ENCODE measurements at regions not wholly inside any gene's neighbourhood (a gene's known extent, or its start where the extent isn't known, plus 50 kb on each side); places are given as distances from the start of the nearest gene placed in this dataset.
A peak's percentile ranks its signal among the peaks of the same experiment; 100 is the strongest.
"Not testable (repeated sequence)": the region's sequence is repeated elsewhere in the genome, so short reads cannot be mapped to it uniquely, and the experiment has no call there.

GRCh38 chr12:67472539-67472938, 176.0 kb upstream of the DYRK2 start:
- Mint-ChIP-seq H3K36me3 (ENCODE audit: low read depth) (no peaks in the 10 kb centered on the region), H3K4me3 (no peak overlapping the region), H3K27me3 (no peaks in the 10 kb centered on the region), H3K9me3 (no peaks in the 10 kb centered on the region), H3K4me1 (no peaks in the 10 kb centered on the region), H3K27ac (no peak overlapping the region)
- DNase-seq, result no peak
- POLR2A ChIA-PET, result no interaction called here
- CTCF ChIA-PET, result interaction anchor here (1.1 kb wide), 1 partner anchor 9 kb away, joined by 3 read pairs; no protein-coding TSS in a partner anchor

- no peak for DNase-seq
- Mint-ChIP-seq H3K9me3 (no peaks in the 10 kb centered on the region), H3K27ac (no peak overlapping the region), H3K36me3 (ENCODE audit: low read depth) (no peaks in the 10 kb centered on the region), H3K27me3 (no peaks in the 10 kb centered on the region), H3K4me1 (no peaks in the 10 kb centered on the region), H3K4me3 (no peak overlapping the region)
- CTCF ChIA-PET, result no interaction called here
- POLR2A ChIA-PET, result no interaction called here
Observed at GRCh38 chr12:67474934-67475620, 173.5 kb upstream of the DYRK2 start.

- no peaks in the 10 kb centered on the region for H3K27me3 Mint-ChIP-seq
- no peaks in the 10 kb centered on the region for H3K36me3 Mint-ChIP-seq (ENCODE audit: low read depth)
- no peak overlapping the region for H3K4me3 Mint-ChIP-seq
- no peaks in the 10 kb centered on the region for H3K4me1 Mint-ChIP-seq
- ChIA-PET POLR2A (no interaction called here), CTCF (no interaction called here)
- H3K27ac Mint-ChIP-seq, result no peak overlapping the region
- DNase-seq, result no peak
- no peaks in the 10 kb centered on the region for H3K9me3 Mint-ChIP-seq
Observed at GRCh38 chr12:67475725-67476124, 172.8 kb upstream of the DYRK2 start.

- Mint-ChIP-seq H3K27me3 (no peaks in the 10 kb centered on the region), H3K27ac (no peak overlapping the region), H3K36me3 (ENCODE audit: low read depth) (no peaks in the 10 kb centered on the region), H3K4me3 (no peak overlapping the region), H3K4me1 (peaks cover 6% of the 10 kb centered on the region), H3K9me3 (no peaks in the 10 kb centered on the region)
- no peak for DNase-seq
- CTCF ChIA-PET, result no interaction called here
- POLR2A ChIA-PET, result no interaction called here
Observed at GRCh38 chr12:67477681-67478265, 170.8 kb upstream of the DYRK2 start.

- DNase-seq, result peak; percentile 70
- H3K4me3 Mint-ChIP-seq, result no peak overlapping the region
Observed at GRCh38 chr12:67482751-67483661, 165.5 kb upstream of the DYRK2 start.

GRCh38 chr12:67483871-67484554, 164.5 kb upstream of the DYRK2 start:
- no peak overlapping the region for H3K4me3 Mint-ChIP-seq
- peaks cover 33% of the 10 kb centered on the region for H3K4me1 Mint-ChIP-seq
- POLR2A ChIA-PET, result interaction anchor here (0.6 to 1.9 kb wide), 5 partner anchors 32 to 166 kb away, joined by 3 to 6 read pairs (median 4); partner anchors contain the start of gene DYRK2
- H3K27ac Mint-ChIP-seq, result peak overlapping the region; percentile 68
- no peak for DNase-seq
- H3K36me3 Mint-ChIP-seq (ENCODE audit: low read depth), result peaks cover 8% of the 10 kb centered on the region
- H3K9me3 Mint-ChIP-seq, result peaks cover 9% of the 10 kb centered on the region
- CTCF ChIA-PET, result interaction anchor here (0.8 kb wide), 1 partner anchor 16 kb away, joined by 3 read pairs; no protein-coding TSS in a partner anchor
- no peaks in the 10 kb centered on the region for H3K27me3 Mint-ChIP-seq

More at GRCh38 chr12:67482751-67483661, 165.5 kb upstream of the DYRK2 start:
- Mint-ChIP-seq H3K27ac (peak overlapping the region; percentile 68), H3K36me3 (ENCODE audit: low read depth) (peaks cover 6% of the 10 kb centered on the region), H3K4me1 (peaks cover 33% of the 10 kb centered on the region), H3K27me3 (no peaks in the 10 kb centered on the region), H3K9me3 (peaks cover 7% of the 10 kb centered on the region)
- CTCF ChIA-PET, result no interaction called here
- POLR2A ChIA-PET, result interaction anchor here (0.8 to 1.9 kb wide), 4 partner anchors 33 to 165 kb away, joined by 3 to 6 read pairs (median 4); partner anchors contain the start of gene DYRK2

- no peak overlapping the region for H3K4me3 Mint-ChIP-seq
- H3K4me1 Mint-ChIP-seq, result peaks cover 33% of the 10 kb centered on the region
- peaks cover 15% of the 10 kb centered on the region for H3K9me3 Mint-ChIP-seq
- ChIA-PET CTCF (no interaction called here), POLR2A (interaction anchor here (0.6 to 1.9 kb wide), 2 partner anchors 164 to 165 kb away, joined by 3 to 5 read pairs; partner anchors contain the start of gene DYRK2)
- peaks cover 13% of the 10 kb centered on the region for H3K36me3 Mint-ChIP-seq (ENCODE audit: low read depth)
- peak overlapping the region; percentile 16 for H3K27ac Mint-ChIP-seq
- no peak for DNase-seq
- H3K27me3 Mint-ChIP-seq, result no peaks in the 10 kb centered on the region
Observed at GRCh38 chr12:67484791-67485480, 163.6 kb upstream of the DYRK2 start.

- H3K27me3 Mint-ChIP-seq, result no peaks in the 10 kb centered on the region
- no peak overlapping the region for H3K27ac Mint-ChIP-seq
- no peak for DNase-seq
- peaks cover 13% of the 10 kb centered on the region for H3K36me3 Mint-ChIP-seq (ENCODE audit: low read depth)
- CTCF ChIA-PET, result no interaction called here
- peaks cover 33% of the 10 kb centered on the region for H3K4me1 Mint-ChIP-seq
- no peak overlapping the region for H3K4me3 Mint-ChIP-seq
- POLR2A ChIA-PET, result no interaction called here
- peaks cover 22% of the 10 kb centered on the region for H3K9me3 Mint-ChIP-seq
Observed at GRCh38 chr12:67486671-67487070, 161.9 kb upstream of the DYRK2 start.

GRCh38 chr12:67488349-67488748, 160.2 kb upstream of the DYRK2 start:
- Mint-ChIP-seq H3K4me1 (peaks cover 21% of the 10 kb centered on the region), H3K9me3 (peaks cover 35% of the 10 kb centered on the region), H3K36me3 (ENCODE audit: low read depth) (peaks cover 13% of the 10 kb centered on the region)
- DNase-seq, H3K27me3 Mint-ChIP-seq, CTCF ChIA-PET, H3K4me3 Mint-ChIP-seq, POLR2A ChIA-PET, H3K27ac Mint-ChIP-seq: not testable (repeated sequence)

- ChIA-PET CTCF (no interaction called here), POLR2A (no interaction called here)
- Mint-ChIP-seq H3K27ac (no peak overlapping the region), H3K9me3 (peaks cover 35% of the 10 kb centered on the region), H3K27me3 (no peaks in the 10 kb centered on the region), H3K4me1 (peaks cover 15% of the 10 kb centered on the region), H3K4me3 (no peak overlapping the region), H3K36me3 (ENCODE audit: low read depth) (peaks cover 13% of the 10 kb centered on the region)
- no peak for DNase-seq
Observed at GRCh38 chr12:67489007-67489406, 159.5 kb upstream of the DYRK2 start.

- POLR2A ChIA-PET, result no interaction called here
- Mint-ChIP-seq H3K36me3 (ENCODE audit: low read depth) (no peaks in the 10 kb centered on the region), H3K4me3 (no peak overlapping the region), H3K9me3 (peaks cover 15% of the 10 kb centered on the region), H3K27me3 (no peaks in the 10 kb centered on the region), H3K4me1 (no peaks in the 10 kb centered on the region), H3K27ac (no peak overlapping the region)
- CTCF ChIA-PET, result interaction anchor here (1.0 kb wide), 1 partner anchor 140 kb away, joined by 3 read pairs; no protein-coding TSS in a partner anchor
- DNase-seq, result no peak
Observed at GRCh38 chr12:67496581-67496980, 152.0 kb upstream of the DYRK2 start.

- Mint-ChIP-seq H3K4me1 (no peaks in the 10 kb centered on the region), H3K9me3 (peaks cover 2% of the 10 kb centered on the region), H3K27me3 (no peaks in the 10 kb centered on the region), H3K36me3 (ENCODE audit: low read depth) (no peaks in the 10 kb centered on the region), H3K4me3 (no peak overlapping the region), H3K27ac (no peak overlapping the region)
- no peak for DNase-seq
- CTCF ChIA-PET, result no interaction called here
- POLR2A ChIA-PET, result no interaction called here
Observed at GRCh38 chr12:67498991-67499390, 149.6 kb upstream of the DYRK2 start.

All from activated CD4-positive, alpha-beta memory T cell treated with anti-CD3 and anti-CD28 coated beads, Interleukin-2, amount 10 ng/mL, durations not matched to agents 7 days and 5 days (primary cell).